HCT116 (cell line): ENCODE measurements at regions not wholly inside any gene's neighbourhood (a gene's known extent, or its start where the extent isn't known, plus 50 kb on each side); places are given as distances from the start of the nearest gene placed in this dataset.

ENCODE experiments used
- CTCF ChIP-seq, 3 experiments: fragments of 200-600 bp in 1 of 3; sonication (generic) in 1 of 3; IDR thresholded peaks in 2 of 3; conservative IDR thresholded peaks in 1 of 3; 2 replicates each; pipeline ENCODE4 v1.5.1; 2012 to 2017; ENCODE audit warnings: low read depth in 2 of 3, low read length in 2 of 3, antibody characterized with exemption in 1 of 3, borderline replicate concordance in 1 of 3, control low read depth in 1 of 3, mild to moderate bottlenecking in 1 of 3, mixed read lengths in 1 of 3, mixed run types in 1 of 3, moderate library complexity in 1 of 3; ENCODE audit not compliant: insufficient read depth in 1 of 3
- EZH2phosphoT487 ChIP-seq: fragments of 200-600 bp; IDR thresholded peaks from 2 replicates; pipeline ENCODE4 v1.6.1; 2018; ENCODE audit warnings: antibody characterized with exemption, borderline replicate concordance
- JUND ChIP-seq: IDR thresholded peaks from 2 replicates; pipeline ENCODE4 v1.6.1; 2012
- MAX ChIP-seq: IDR thresholded peaks from 2 replicates; pipeline ENCODE4 v1.6.1; 2012
- POLR2A ChIP-seq: IDR thresholded peaks from 2 replicates; pipeline ENCODE4 v1.7.0; 2011; ENCODE audit warnings: borderline replicate concordance; ENCODE audit not compliant: insufficient read depth, insufficient read length; ENCODE audit errors: extremely low read depth
- RAD21 ChIP-seq: IDR thresholded peaks from 2 replicates; pipeline ENCODE4 v1.6.1; 2012; ENCODE audit warnings: low read depth, mild to moderate bottlenecking
- REST ChIP-seq: IDR thresholded peaks from 2 replicates; pipeline ENCODE4 v1.6.1; 2012; ENCODE audit warnings: low read depth
- TCF7L2 ChIP-seq: IDR thresholded peaks from 2 replicates; pipeline ENCODE4 v1.7.0; 2011; ENCODE audit warnings: borderline replicate concordance, inconsistent platforms; ENCODE audit not compliant: insufficient read depth, insufficient read length; ENCODE audit errors: extremely low read depth

- TF ChIP-seq MAX (no peak), CTCF (IDR thresholded peaks at IDR 0.05 in 2 of 3, conservative IDR thresholded peaks at IDR 0.05 in 1 of 3; ENCODE audit: borderline replicate concordance in 1 of 3, insufficient read depth in 1 of 3, low read depth in 2 of 3, low read length in 2 of 3) (no peak), REST (no peak), JUND (no peak), TCF7L2 (no peak), RAD21 (no peak), EZH2phosphoT487 (no peak), POLR2A (no peak)
Measured at GRCh38 chr7:63106506-63107388, 891.9 kb upstream of the ZNF722 start.
